Neural crest cell (in vitro differentiated cells): ENCODE measurements at regions not wholly inside any gene's neighbourhood (a gene's known extent, or its start where the extent isn't known, plus 50 kb on each side); places are given as distances from the start of the nearest gene placed in this dataset.

Experiments used
- DNase-seq: peaks from one replicate; pipeline ENCODE4 v3.0.0; 2021; ENCODE audit warnings: low read depth, mixed read lengths, low spot score
- H3K27ac Mint-ChIP-seq: one replicate; pipeline ENCODE4 v1.8.0; 2021; ENCODE audit warnings: mild to moderate bottlenecking, mixed read lengths; ENCODE audit not compliant: unreplicated experiment
- H3K27me3 Mint-ChIP-seq: 2 replicates; pipeline ENCODE4 v1.8.0; 2021; ENCODE audit warnings: low read depth, mild to moderate bottlenecking, mixed read lengths
- H3K36me3 Mint-ChIP-seq: 2 replicates; pipeline ENCODE4 v1.8.0; 2021; ENCODE audit warnings: low read depth, mild to moderate bottlenecking, mixed read lengths
- H3K4me1 Mint-ChIP-seq: 2 replicates; pipeline ENCODE4 v1.8.0; 2021; ENCODE audit warnings: mixed read lengths
- H3K4me3 Mint-ChIP-seq: one replicate; pipeline ENCODE4 v1.8.0; 2021; ENCODE audit warnings: mild to moderate bottlenecking, mixed read lengths
- H3K9me3 Mint-ChIP-seq: 2 replicates; pipeline ENCODE4 v1.8.0; 2021; ENCODE audit warnings: mixed read lengths
- TF ChIP-seq, protein P1 (sequence below): fragments of 200-600 bp; sonication (generic); conservative IDR thresholded peaks from 2 replicates; pipeline ENCODE4 v1.5.0; 2021; ENCODE audit warnings: antibody characterized with exemption, mild to moderate bottlenecking

DNA sequence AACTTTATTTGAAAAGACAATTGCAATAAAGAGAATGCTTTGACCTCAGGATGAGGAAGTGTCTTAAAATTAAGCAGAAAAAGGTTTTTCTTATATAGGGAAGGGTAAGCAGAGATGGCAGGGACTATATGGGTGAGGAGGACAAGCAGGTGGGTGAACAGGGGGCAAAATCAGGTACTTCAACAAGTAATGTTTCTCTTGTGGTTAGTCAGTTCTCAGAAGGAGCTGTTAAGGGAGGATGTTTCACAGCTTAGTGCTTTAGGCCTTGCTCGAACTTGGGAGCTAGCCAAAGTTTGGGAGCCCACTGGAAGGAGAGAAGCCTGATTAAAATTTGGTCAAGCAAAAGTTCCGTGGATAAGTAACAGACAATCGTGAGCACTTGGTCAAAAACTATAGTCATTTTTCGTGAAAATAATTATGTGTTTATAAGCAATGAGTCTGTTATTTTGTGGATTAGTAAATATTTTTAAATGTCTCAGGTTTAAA lies 364.2 kb upstream of the TMPO start:
- Mint-ChIP-seq H3K36me3 (no peaks in the 10 kb centered on the region), H3K9me3 (no peaks in the 10 kb centered on the region), H3K27me3 (no peaks in the 10 kb centered on the region), H3K4me1 (peaks cover 26% of the 10 kb centered on the region), H3K4me3 (no peak overlapping the region), H3K27ac (no peak overlapping the region)
- TF ChIP-seq, protein P1, sequence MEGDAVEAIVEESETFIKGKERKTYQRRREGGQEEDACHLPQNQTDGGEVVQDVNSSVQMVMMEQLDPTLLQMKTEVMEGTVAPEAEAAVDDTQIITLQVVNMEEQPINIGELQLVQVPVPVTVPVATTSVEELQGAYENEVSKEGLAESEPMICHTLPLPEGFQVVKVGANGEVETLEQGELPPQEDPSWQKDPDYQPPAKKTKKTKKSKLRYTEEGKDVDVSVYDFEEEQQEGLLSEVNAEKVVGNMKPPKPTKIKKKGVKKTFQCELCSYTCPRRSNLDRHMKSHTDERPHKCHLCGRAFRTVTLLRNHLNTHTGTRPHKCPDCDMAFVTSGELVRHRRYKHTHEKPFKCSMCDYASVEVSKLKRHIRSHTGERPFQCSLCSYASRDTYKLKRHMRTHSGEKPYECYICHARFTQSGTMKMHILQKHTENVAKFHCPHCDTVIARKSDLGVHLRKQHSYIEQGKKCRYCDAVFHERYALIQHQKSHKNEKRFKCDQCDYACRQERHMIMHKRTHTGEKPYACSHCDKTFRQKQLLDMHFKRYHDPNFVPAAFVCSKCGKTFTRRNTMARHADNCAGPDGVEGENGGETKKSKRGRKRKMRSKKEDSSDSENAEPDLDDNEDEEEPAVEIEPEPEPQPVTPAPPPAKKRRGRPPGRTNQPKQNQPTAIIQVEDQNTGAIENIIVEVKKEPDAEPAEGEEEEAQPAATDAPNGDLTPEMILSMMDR, result no peak
- DNase-seq, result no peak

DNA sequence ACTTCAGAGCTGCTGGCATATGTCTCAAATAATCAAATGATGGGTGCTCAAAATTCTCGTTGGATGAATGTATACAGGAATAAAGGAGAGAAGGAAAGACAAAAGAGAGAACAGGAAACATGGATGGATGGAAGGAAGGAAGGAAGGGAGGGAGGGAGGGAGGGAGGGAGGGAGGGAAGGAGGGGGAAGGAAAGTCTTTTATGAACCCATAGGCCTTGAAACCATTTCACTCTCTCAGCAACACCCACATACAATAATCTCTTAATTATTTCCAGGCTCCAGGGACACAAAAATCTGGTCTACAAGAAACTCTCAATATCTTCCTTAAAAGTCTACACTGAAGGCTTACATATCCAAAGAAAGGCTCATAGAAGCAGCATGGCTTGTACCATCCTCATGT lies 363.4 kb upstream of the TMPO start:
- Mint-ChIP-seq H3K4me3 (no peak overlapping the region), H3K27me3 (no peaks in the 10 kb centered on the region), H3K36me3 (no peaks in the 10 kb centered on the region), H3K27ac (no peak overlapping the region), H3K9me3 (no peaks in the 10 kb centered on the region), H3K4me1 (peaks cover 30% of the 10 kb centered on the region)
- no peak for DNase-seq
- TF ChIP-seq, protein P1, result no peak

DNA sequence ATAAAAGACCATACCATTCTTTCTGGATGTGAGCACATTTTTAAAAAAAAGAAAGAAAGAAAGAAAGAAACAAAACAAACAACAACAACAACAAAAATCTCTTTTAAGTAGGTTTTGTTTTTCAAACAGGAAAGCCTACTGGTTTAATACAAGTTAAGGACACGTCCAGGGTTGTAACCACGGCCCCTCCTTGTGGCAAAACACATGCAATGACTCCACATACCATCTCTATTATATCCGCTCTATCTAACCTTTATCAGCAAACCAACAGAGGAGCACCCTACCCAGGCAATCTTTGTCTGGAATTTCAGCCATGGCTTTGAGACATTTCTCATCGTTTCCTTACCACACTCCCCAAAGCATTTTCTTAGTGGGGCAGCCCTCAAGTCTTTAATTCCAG lies 360.5 kb upstream of the TMPO start:
- Mint-ChIP-seq H3K36me3 (no peaks in the 10 kb centered on the region), H3K9me3 (no peaks in the 10 kb centered on the region), H3K27ac (no peak overlapping the region), H3K27me3 (no peaks in the 10 kb centered on the region), H3K4me1 (peaks cover 30% of the 10 kb centered on the region), H3K4me3 (no peak overlapping the region)
- peak; percentile 20 for DNase-seq
- TF ChIP-seq, protein P1, result peak; percentile 72

DNA sequence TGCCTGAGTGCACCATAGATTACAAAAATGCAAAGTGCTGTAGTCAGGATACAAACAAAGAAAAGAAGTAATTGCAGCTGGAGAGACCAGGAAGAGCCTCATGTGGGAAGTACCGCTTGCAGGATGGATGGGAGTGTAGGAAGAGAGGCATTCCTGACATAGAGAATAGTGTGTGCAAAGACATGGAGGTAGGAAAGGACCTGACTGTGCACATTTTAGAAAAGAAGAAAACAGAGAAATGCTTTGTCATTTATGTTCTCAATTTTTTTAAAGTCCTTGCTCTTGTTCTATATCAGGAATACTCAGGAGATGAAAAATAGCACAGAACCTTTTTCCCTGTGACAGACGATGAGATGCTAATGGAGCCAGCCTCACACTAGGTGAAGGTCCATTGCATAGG lies 358.7 kb upstream of the TMPO start:
- Mint-ChIP-seq H3K4me3 (no peak overlapping the region), H3K9me3 (no peaks in the 10 kb centered on the region), H3K36me3 (no peaks in the 10 kb centered on the region), H3K4me1 (peaks cover 30% of the 10 kb centered on the region), H3K27me3 (no peaks in the 10 kb centered on the region), H3K27ac (no peak overlapping the region)
- no peak for DNase-seq
- TF ChIP-seq, protein P1, result no peak

DNA sequence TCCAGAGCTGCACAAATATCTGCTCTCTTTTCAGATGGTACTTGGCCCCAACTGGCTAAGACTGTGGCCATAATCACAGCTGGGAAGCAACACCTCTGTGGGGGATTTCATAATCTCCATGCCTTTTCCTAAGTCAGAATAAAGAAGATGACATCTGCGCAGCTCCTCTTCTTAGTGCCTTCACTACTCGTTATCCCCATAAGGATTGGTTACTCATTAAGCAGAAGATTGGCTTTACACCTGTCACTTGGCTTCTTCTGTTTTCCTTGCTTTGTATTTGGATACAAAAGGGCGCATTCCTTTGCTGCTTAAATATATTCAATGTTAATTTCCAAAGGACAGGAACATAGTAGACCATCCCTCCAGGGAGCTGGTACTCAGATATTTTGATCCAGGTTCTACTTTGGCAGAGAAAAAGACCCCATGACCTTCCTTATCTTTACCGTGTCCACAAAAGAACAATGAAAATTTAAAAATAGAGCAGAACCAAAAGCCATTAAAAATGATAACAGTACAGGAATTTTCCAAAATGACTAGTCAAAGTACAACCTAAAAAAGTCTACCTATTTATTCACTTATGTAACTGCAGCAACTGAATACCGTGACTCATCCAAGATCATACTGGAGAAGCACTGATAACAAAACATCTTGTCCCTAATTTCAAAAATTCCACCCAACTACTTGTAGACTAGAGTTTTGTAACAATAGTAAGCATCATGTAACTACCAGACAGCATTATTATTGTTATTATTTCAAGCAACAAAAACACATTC lies 352.3 kb upstream of the TMPO start:
- no peak for DNase-seq
- Mint-ChIP-seq H3K9me3 (no peaks in the 10 kb centered on the region), H3K36me3 (no peaks in the 10 kb centered on the region), H3K4me3 (no peak overlapping the region), H3K27me3 (no peaks in the 10 kb centered on the region), H3K27ac (no peak overlapping the region), H3K4me1 (no peaks in the 10 kb centered on the region)
- TF ChIP-seq, protein P1, result no peak
